ENCODE measurements at regions not wholly inside any gene's neighbourhood (a gene's known extent, or its start where the extent isn't known, plus 50 kb on each side); places are given as distances from the start of the nearest gene placed in this dataset.

GRCh38 chr2:199128476-199129229, 329.1 kb downstream of the SATB2 start:
- DNase-seq (no peak), ATAC-seq (no peak)
- Mint-ChIP-seq H3K27ac (no peak overlapping the region), H3K9me3 (no peaks in the 10 kb centered on the region), H3K4me1 (no peaks in the 10 kb centered on the region), H3K4me3 (no peak overlapping the region), H3K36me3 (no peaks in the 10 kb centered on the region), H3K27me3 (peaks cover 0 to 2% (median 0%) of the 10 kb centered on the region in 5 donors)
- POLR2A ChIA-PET: no interaction called here

- no peak overlapping the region for H3K27ac Mint-ChIP-seq
- H3K4me3 Mint-ChIP-seq: no peak overlapping the region
- no peaks in the 10 kb centered on the region for H3K4me1 Mint-ChIP-seq
- POLR2A ChIA-PET: no interaction called here
- peaks cover 0 to 3% (median 0%) of the 10 kb centered on the region in 5 donors for H3K27me3 Mint-ChIP-seq
- DNase-seq (no peak), ATAC-seq (no peak)
- H3K36me3 Mint-ChIP-seq: no peaks in the 10 kb centered on the region
- peaks cover 0 to 9% (median 2%) of the 10 kb centered on the region in 9 donors for H3K9me3 Mint-ChIP-seq
Measured at GRCh38 chr2:199119796-199120195, 337.9 kb downstream of the SATB2 start.

- ATAC-seq: no peak
- POLR2A ChIA-PET: no interaction called here
- Mint-ChIP-seq H3K27ac (no peak overlapping the region), H3K4me1 (no peaks in the 10 kb centered on the region), H3K9me3 (peaks cover 0 to 9% (median 2%) of the 10 kb centered on the region in 9 donors), H3K27me3 (peaks cover 0 to 3% (median 0%) of the 10 kb centered on the region in 5 donors), H3K4me3 (no peak overlapping the region), H3K36me3 (no peaks in the 10 kb centered on the region)
- no peak for DNase-seq
Measured at GRCh38 chr2:199118673-199119112, 339.0 kb downstream of the SATB2 start.

GRCh38 chr2:199115169-199115568, 342.6 kb downstream of the SATB2 start:
- Mint-ChIP-seq H3K9me3 (peaks cover 0 to 9% (median 0%) of the 10 kb centered on the region in 9 donors), H3K4me1 (no peaks in the 10 kb centered on the region), H3K27me3 (peaks cover 0 to 3% (median 0%) of the 10 kb centered on the region in 5 donors), H3K4me3 (no peak overlapping the region), H3K27ac (no peak overlapping the region), H3K36me3 (no peaks in the 10 kb centered on the region)
- POLR2A ChIA-PET: no interaction called here
- ATAC-seq (no peak), DNase-seq (no peak)

GRCh38 chr2:199113111-199113510, 344.6 kb downstream of the SATB2 start:
- H3K4me1 Mint-ChIP-seq: no peaks in the 10 kb centered on the region
- no peak for DNase-seq
- peaks cover 0 to 6% (median 0%) of the 10 kb centered on the region in 9 donors for H3K9me3 Mint-ChIP-seq
- POLR2A ChIA-PET: no interaction called here
- no peak for ATAC-seq
- no peak overlapping the region for H3K27ac Mint-ChIP-seq
- H3K4me3 Mint-ChIP-seq: no peak overlapping the region
- no peaks in the 10 kb centered on the region for H3K36me3 Mint-ChIP-seq
- H3K27me3 Mint-ChIP-seq: peaks cover 0 to 3% (median 0%) of the 10 kb centered on the region in 5 donors

- Mint-ChIP-seq H3K27ac (no peak overlapping the region), H3K9me3 (peaks cover 0 to 6% (median 0%) of the 10 kb centered on the region in 9 donors), H3K36me3 (no peaks in the 10 kb centered on the region), H3K27me3 (peaks cover 0 to 3% (median 0%) of the 10 kb centered on the region in 5 donors), H3K4me1 (no peaks in the 10 kb centered on the region), H3K4me3 (no peak overlapping the region)
- no peak for ATAC-seq
- no peak for DNase-seq
- POLR2A ChIA-PET: no interaction called here
Measured at GRCh38 chr2:199111458-199111857, 346.3 kb downstream of the SATB2 start.

GRCh38 chr2:199108056-199108455, 349.7 kb downstream of the SATB2 start:
- no peak overlapping the region for H3K4me3 Mint-ChIP-seq
- DNase-seq: no peak
- H3K9me3 Mint-ChIP-seq: peaks cover 0 to 13% (median 0%) of the 10 kb centered on the region in 9 donors
- no peaks in the 10 kb centered on the region for H3K36me3 Mint-ChIP-seq
- H3K27me3 Mint-ChIP-seq: peaks cover 0 to 3% (median 0%) of the 10 kb centered on the region in 5 donors
- POLR2A ChIA-PET: no interaction called here
- no peak for ATAC-seq
- no peak overlapping the region for H3K27ac Mint-ChIP-seq
- H3K4me1 Mint-ChIP-seq: no peaks in the 10 kb centered on the region

GRCh38 chr2:199105826-199106225, 351.9 kb downstream of the SATB2 start:
- Mint-ChIP-seq H3K27ac (no peak overlapping the region), H3K27me3 (no peaks in the 10 kb centered on the region), H3K4me1 (no peaks in the 10 kb centered on the region), H3K4me3 (no peak overlapping the region), H3K36me3 (no peaks in the 10 kb centered on the region), H3K9me3 (peaks cover 0 to 18% (median 0%) of the 10 kb centered on the region in 9 donors)
- POLR2A ChIA-PET: no interaction called here
- no peak for ATAC-seq
- DNase-seq: no peak

- peaks cover 0 to 18% (median 0%) of the 10 kb centered on the region in 9 donors for H3K9me3 Mint-ChIP-seq
- POLR2A ChIA-PET: no interaction called here
- H3K4me1 Mint-ChIP-seq: no peaks in the 10 kb centered on the region
Measured at GRCh38 chr2:199101487-199101886, 356.3 kb downstream of the SATB2 start.

GRCh38 chr2:199100326-199101110, 357.2 kb downstream of the SATB2 start:
- Mint-ChIP-seq H3K9me3 (peaks cover 0 to 18% (median 0%) of the 10 kb centered on the region in 9 donors), H3K4me1 (no peaks in the 10 kb centered on the region), H3K36me3 (no peaks in the 10 kb centered on the region), H3K27ac (no peak overlapping the region), H3K27me3 (no peaks in the 10 kb centered on the region), H3K4me3 (no peak overlapping the region)
- ATAC-seq: no peak
- no peak for DNase-seq
- POLR2A ChIA-PET: no interaction called here

More at GRCh38 chr2:199101487-199101886, 356.3 kb downstream of the SATB2 start:
- no peak for DNase-seq
- no peaks in the 10 kb centered on the region for H3K36me3 Mint-ChIP-seq
- no peak overlapping the region for H3K4me3 Mint-ChIP-seq
- no peak for ATAC-seq
- no peaks in the 10 kb centered on the region for H3K27me3 Mint-ChIP-seq
- H3K27ac Mint-ChIP-seq: no peak overlapping the region

GRCh38 chr2:199092419-199092818, 365.3 kb downstream of the SATB2 start:
- peaks cover 0 to 1% (median 0%) of the 10 kb centered on the region in 5 donors for H3K27me3 Mint-ChIP-seq
- no peaks in the 10 kb centered on the region for H3K36me3 Mint-ChIP-seq
- H3K4me3 Mint-ChIP-seq: no peak overlapping the region
- peaks cover 0 to 2% (median 0%) of the 10 kb centered on the region in 9 donors for H3K9me3 Mint-ChIP-seq
- no peak overlapping the region for H3K27ac Mint-ChIP-seq
- DNase-seq: no peak
- no peaks in the 10 kb centered on the region for H3K4me1 Mint-ChIP-seq
- ATAC-seq: no peak
- POLR2A ChIA-PET: no interaction called here

- Mint-ChIP-seq H3K27ac (no peak overlapping the region), H3K4me1 (no peaks in the 10 kb centered on the region), H3K4me3 (no peak overlapping the region), H3K36me3 (no peaks in the 10 kb centered on the region), H3K27me3 (no peaks in the 10 kb centered on the region), H3K9me3 (peaks cover 0 to 2% (median 0%) of the 10 kb centered on the region in 9 donors)
- ATAC-seq (no peak), DNase-seq (no peak)
- POLR2A ChIA-PET: no interaction called here
Measured at GRCh38 chr2:199085261-199085660, 372.5 kb downstream of the SATB2 start.

- POLR2A ChIA-PET: no interaction called here
- H3K36me3 Mint-ChIP-seq: no peaks in the 10 kb centered on the region
- peaks cover 0 to 3% (median 0%) of the 10 kb centered on the region in 5 donors for H3K27me3 Mint-ChIP-seq
- no peak overlapping the region for H3K27ac Mint-ChIP-seq
- ATAC-seq (no peak), DNase-seq (no peak)
- H3K4me1 Mint-ChIP-seq: no peaks in the 10 kb centered on the region
- H3K4me3 Mint-ChIP-seq: no peak overlapping the region
- H3K9me3 Mint-ChIP-seq: peaks cover 0 to 22% (median 9%) of the 10 kb centered on the region in 9 donors
Measured at GRCh38 chr2:199070322-199070949, 387.3 kb downstream of the SATB2 start.
